PC-9 (cell line): ENCODE measurements at regions not wholly inside any gene's neighbourhood (a gene's known extent, or its start where the extent isn't known, plus 50 kb on each side); places are given as distances from the start of the nearest gene placed in this dataset.
"Not testable (repeated sequence)": the region's sequence is repeated elsewhere in the genome, so short reads cannot be mapped to it uniquely, and the experiment has no call there.

Experiments
- BruUV-seq: library from RNA; stranded (reverse); fragments of 400-500 nt; replicated peaks from 2 replicates; lab custom pipeline; 2021; lab: Mats Ljungman, UMichigan
- CTCF ChIA-PET: fragments of 300-600 bp; sonication (Branson Sonifier 250); formaldehyde crosslinking; loops from one replicate; lab custom pipeline; 2022; ENCODE audit warnings: antibody characterized with exemption; lab: Charles Lee
- POLR2A ChIA-PET: fragments of 300-600 bp; sonication (Branson Sonifier 250); formaldehyde crosslinking; loops from one replicate; lab custom pipeline; 2022; ENCODE audit warnings: antibody characterized with exemption; ENCODE audit not compliant: unreplicated experiment; lab: Charles Lee
- DNase-seq, 2 experiments: peaks; one replicate each; pipeline versions ENCODE4 v3.0.0 to v3.0.0-alpha.2; 2015 to 2022; ENCODE audit warnings: mixed read lengths in 1 of 2
- H2AFZ ChIP-seq: fragments of 200-600 bp; sonication (generic); 2 replicates; pipeline ENCODE4 v1.8.1; 2017; ENCODE audit warnings: antibody characterized with exemption
- H3F3A ChIP-seq: fragments of 200-600 bp; sonication (generic); 2 replicates; pipeline ENCODE4 v1.8.1; 2017; ENCODE audit warnings: antibody characterized with exemption, mild to moderate bottlenecking, low read depth; ENCODE audit not compliant: insufficient read depth
- H3K27ac ChIP-seq: fragments of 200-600 bp; sonication (generic); 2 replicates; pipeline ENCODE4 v1.6.1; 2016; ENCODE audit warnings: mixed run types
- H3K27me3 ChIP-seq: fragments of 200-600 bp; sonication (generic); 2 replicates; pipeline ENCODE4 v1.6.1; 2016; ENCODE audit warnings: low read depth, mixed run types; ENCODE audit not compliant: insufficient read depth
- H3K36me3 ChIP-seq: fragments of 200-600 bp; sonication (generic); 2 replicates; pipeline ENCODE4 v1.6.1; 2016; ENCODE audit warnings: low read depth, mixed run types
- H3K4me1 ChIP-seq: fragments of 200-600 bp; sonication (generic); replicated peaks from 2 replicates; pipeline ENCODE4 v1.6.1; 2016; ENCODE audit warnings: mixed run types; ENCODE audit not compliant: insufficient read depth
- H3K4me2 ChIP-seq: fragments of 200-600 bp; sonication (generic); 2 replicates; pipeline ENCODE4 v1.6.1; 2017; ENCODE audit warnings: mixed run types
- H3K4me3 ChIP-seq: fragments of 200-600 bp; sonication (generic); 2 replicates; pipeline ENCODE4 v1.6.1; 2016; ENCODE audit warnings: mixed run types
- H3K79me2 ChIP-seq: fragments of 200-600 bp; sonication (generic); 2 replicates; pipeline ENCODE4 v1.6.1; 2017; ENCODE audit warnings: low read depth, mixed run types
- H3K9me2 ChIP-seq: fragments of 200-600 bp; sonication (generic); 2 replicates; pipeline ENCODE4 v1.8.1; 2017; ENCODE audit warnings: mild to moderate bottlenecking; ENCODE audit not compliant: insufficient read depth
- H3K9me3 ChIP-seq: fragments of 200-600 bp; sonication (generic); 2 replicates; pipeline ENCODE4 v1.8.1; 2016; ENCODE audit warnings: low read depth; ENCODE audit not compliant: insufficient read depth
- H4K20me1 ChIP-seq: fragments of 200-600 bp; sonication (generic); 2 replicates; pipeline ENCODE4 v1.8.1; 2017; ENCODE audit not compliant: insufficient read depth
- EZH2 ChIP-seq: fragments of 200-600 bp; sonication (generic); IDR thresholded peaks from 2 replicates; pipeline ENCODE4 v1.8.0; 2017; ENCODE audit warnings: antibody characterized with exemption, low read depth
- intact Hi-C: fragments of 100-400 bp; cut with micrococcal nuclease; formaldehyde crosslinking; loops from one replicate; pipeline ENCODE4 v1.10.0; 2022; ENCODE audit not compliant: unreplicated experiment
- TF ChIP-seq, protein P1 (sequence below): fragments of 200-600 bp; sonication (generic); conservative IDR thresholded peaks from 2 replicates; pipeline ENCODE4 v1.6.1; 2017; ENCODE audit warnings: mixed run types, antibody characterized with exemption, mild to moderate bottlenecking, moderate library complexity

DNA sequence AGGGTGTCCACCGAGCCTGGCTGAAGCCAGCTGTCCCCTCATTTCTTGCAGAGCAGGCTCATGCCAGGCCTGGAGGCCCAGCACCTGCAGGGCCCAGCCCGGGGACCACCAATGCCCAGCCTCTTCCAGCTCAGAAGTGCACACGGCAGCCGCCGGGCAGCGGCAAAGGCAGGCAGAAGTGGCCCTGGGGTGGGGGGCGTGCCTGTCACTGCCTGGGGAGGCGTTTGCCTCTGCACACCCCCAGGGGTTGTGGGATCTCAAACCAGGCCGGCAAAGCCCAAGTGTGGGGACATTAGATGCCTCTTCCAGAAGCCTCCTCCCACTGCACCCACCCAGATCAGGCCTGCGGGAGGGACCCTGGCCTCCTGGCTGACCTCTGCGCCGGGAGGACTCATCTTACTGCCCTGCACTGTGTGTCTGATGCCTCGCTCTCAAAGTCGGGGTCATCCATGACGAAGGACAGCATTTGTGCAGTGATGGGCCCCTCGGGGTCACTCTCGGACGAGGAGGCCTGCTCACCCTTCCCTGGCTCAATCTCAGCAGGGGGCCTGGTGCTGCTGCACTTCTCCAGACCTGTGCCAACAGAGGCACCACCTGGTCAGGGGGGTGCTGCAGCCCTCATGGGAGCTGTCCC, 255.8 kb downstream of the ANKRD30B start:
- H3K4me2 ChIP-seq, DNase-seq, H3K27me3 ChIP-seq, H3K9me3 ChIP-seq, CTCF ChIA-PET, H3K4me1 ChIP-seq, intact Hi-C loops, BruUV-seq, H3K79me2 ChIP-seq, H3K27ac ChIP-seq, H2AFZ ChIP-seq, H3F3A ChIP-seq, H3K4me3 ChIP-seq, POLR2A ChIA-PET, H4K20me1 ChIP-seq, H3K36me3 ChIP-seq, H3K9me2 ChIP-seq: not testable (repeated sequence)

DNA sequence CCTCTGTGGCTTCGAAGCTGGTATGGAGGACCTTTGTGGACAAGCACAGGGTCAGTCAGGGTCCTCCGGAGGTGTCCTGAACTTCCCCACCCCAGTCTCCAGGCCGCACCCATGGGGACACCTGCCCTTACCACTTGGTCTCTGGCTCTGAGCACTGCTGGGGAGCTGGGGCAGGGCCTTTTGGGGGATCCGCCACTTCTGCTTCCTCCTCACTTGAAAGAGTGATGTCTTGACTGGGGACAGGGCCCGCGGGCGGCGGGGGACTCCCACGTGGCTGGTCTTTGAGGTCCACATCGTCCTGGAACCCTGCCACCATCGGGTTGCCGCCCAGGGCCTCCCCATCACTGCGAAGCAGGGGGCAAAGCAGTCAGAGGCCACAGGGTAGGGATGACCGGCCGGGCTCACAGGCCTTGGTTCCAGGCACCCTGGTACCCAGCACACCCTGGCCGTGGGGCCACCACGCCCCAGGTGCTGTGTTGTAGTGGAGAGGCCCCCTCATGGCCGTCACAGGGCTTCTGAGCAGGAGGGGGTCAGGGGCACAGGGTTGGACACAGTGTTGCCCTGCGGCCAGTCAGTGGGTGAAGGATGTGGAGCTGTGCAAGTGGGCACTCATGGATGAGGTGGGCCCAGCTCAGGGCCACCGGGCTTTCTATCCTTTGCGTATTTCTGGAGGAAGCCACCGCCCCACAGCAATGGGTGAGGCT, 256.4 kb downstream of the ANKRD30B start:
- H3K4me3 ChIP-seq, H3F3A ChIP-seq, H3K36me3 ChIP-seq, intact Hi-C loops, H3K27me3 ChIP-seq, H4K20me1 ChIP-seq, H3K4me1 ChIP-seq, H3K79me2 ChIP-seq, H3K27ac ChIP-seq, H3K9me3 ChIP-seq, POLR2A ChIA-PET, CTCF ChIA-PET, H2AFZ ChIP-seq, BruUV-seq, H3K9me2 ChIP-seq, DNase-seq, H3K4me2 ChIP-seq: not testable (repeated sequence)

DNA sequence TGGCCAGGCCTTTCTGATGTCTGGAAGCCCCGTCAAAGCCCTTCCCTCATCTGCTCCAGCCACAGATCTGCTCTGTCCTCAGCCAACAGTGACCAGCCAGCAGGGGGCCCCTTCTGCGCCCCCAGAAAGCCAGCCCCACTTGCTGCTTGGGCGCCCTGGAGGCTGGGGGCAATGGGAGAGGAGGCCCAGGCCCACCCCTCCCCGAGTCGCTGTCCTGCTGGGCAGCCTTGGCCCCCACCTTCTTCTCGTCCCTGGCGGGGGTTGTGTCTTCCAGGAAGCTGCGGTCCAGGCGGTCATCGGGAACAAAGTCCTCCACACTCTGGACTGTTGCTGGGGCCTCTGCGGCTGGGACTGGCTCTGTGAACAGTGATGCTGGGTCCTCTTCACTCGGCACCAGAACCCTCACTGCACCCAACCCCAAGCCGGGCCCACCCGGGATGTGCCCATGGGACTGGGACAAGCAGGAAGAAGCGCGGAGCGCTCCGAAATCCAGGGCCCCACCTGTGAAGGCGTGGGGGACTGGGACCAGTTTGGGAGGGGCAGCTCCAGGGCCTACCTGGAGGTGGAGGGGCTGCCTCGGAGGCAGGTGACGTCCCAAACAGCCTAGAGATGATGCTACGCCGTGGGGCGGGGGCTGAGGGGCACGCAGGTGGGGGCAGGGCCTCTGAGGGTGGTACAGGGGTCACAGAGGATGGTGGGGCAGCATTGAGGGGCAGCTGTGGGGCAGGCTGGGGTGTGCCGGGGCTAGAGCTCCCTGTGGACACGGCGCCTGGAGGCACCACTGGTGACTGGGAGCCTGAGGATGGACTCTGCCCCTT, 257.6 kb downstream of the ANKRD30B start:
- intact Hi-C loops: no loop called here
- TF ChIP-seq, protein P1, sequence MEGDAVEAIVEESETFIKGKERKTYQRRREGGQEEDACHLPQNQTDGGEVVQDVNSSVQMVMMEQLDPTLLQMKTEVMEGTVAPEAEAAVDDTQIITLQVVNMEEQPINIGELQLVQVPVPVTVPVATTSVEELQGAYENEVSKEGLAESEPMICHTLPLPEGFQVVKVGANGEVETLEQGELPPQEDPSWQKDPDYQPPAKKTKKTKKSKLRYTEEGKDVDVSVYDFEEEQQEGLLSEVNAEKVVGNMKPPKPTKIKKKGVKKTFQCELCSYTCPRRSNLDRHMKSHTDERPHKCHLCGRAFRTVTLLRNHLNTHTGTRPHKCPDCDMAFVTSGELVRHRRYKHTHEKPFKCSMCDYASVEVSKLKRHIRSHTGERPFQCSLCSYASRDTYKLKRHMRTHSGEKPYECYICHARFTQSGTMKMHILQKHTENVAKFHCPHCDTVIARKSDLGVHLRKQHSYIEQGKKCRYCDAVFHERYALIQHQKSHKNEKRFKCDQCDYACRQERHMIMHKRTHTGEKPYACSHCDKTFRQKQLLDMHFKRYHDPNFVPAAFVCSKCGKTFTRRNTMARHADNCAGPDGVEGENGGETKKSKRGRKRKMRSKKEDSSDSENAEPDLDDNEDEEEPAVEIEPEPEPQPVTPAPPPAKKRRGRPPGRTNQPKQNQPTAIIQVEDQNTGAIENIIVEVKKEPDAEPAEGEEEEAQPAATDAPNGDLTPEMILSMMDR: no peak
- no peak for TF ChIP-seq EZH2
- no peaks in the 10 kb centered on the region for H3K27me3 ChIP-seq
- H3K9me2 ChIP-seq: no peaks in the 10 kb centered on the region
- no peak overlapping the region for H2AFZ ChIP-seq
- no peaks in the 10 kb centered on the region for H4K20me1 ChIP-seq
- no peak overlapping the region for H3K4me3 ChIP-seq
- no peaks in the 10 kb centered on the region for H3K4me1 ChIP-seq
- no peak overlapping the region for H3K27ac ChIP-seq
- ChIA-PET POLR2A (no interaction called here), CTCF (no interaction called here)
- no peak for DNase-seq
- no peaks in the 10 kb centered on the region for H3K79me2 ChIP-seq
- H3F3A ChIP-seq: no peaks in the 10 kb centered on the region
- H3K36me3 ChIP-seq: no peaks in the 10 kb centered on the region
- BruUV-seq: no TSS peak
- no peaks in the 10 kb centered on the region for H3K9me3 ChIP-seq
- H3K4me2 ChIP-seq: no peak overlapping the region

DNA sequence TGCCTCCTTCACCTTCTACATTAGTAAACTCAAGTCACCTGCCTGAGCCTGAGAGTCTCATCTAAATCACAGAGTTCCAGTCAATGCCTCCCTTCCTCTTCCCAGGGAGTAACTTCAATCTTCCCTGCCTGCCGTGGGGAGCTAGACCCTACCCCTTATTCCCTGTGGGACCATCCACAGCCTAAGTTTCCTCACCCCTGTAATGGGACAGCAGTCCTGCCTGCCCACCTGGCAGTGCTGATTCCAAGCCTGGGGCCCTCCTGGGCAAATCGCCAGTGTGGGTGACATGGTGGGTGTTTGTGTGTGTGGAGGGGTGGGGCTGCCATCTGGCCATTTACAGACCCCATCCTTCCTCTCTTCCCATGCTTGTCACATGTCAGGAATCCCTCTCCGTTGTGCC, 258.6 kb downstream of the ANKRD30B start:
- BruUV-seq, H3K4me1 ChIP-seq, H3K27me3 ChIP-seq, H3K9me3 ChIP-seq, POLR2A ChIA-PET, H2AFZ ChIP-seq, intact Hi-C loops, H3K79me2 ChIP-seq, H4K20me1 ChIP-seq, DNase-seq, CTCF ChIA-PET, H3K27ac ChIP-seq, H3K9me2 ChIP-seq, H3K4me3 ChIP-seq, H3K4me2 ChIP-seq, H3K36me3 ChIP-seq, H3F3A ChIP-seq: not testable (repeated sequence)

DNA sequence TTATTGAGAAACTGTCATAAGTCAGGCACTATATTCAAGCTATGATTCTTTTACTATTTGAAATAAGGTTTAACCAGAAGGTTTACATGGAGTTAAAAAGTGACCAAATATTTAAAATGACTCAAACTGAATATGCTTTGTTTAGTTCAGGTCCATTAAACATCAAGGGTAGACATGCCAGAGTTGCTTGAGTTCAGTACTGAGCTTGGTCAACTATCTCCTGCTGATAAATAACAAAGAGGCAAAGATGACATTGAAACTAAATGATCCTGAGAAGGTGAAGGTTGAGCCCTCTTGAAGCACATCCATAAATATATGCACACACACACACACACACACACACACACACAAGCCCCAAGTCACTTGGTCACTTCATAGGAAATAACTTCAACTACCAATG, 278.1 kb downstream of the ANKRD30B start:
- POLR2A ChIA-PET, H3K36me3 ChIP-seq, H2AFZ ChIP-seq, H3K9me2 ChIP-seq, BruUV-seq, H3K27me3 ChIP-seq, H3K79me2 ChIP-seq, H3K4me1 ChIP-seq, H4K20me1 ChIP-seq, CTCF ChIA-PET, H3K9me3 ChIP-seq, H3K27ac ChIP-seq, H3K4me3 ChIP-seq, H3K4me2 ChIP-seq, intact Hi-C loops, H3F3A ChIP-seq, DNase-seq: not testable (repeated sequence)
